ENCODE measurements at regions not wholly inside any gene's neighbourhood (a gene's known extent, or its start where the extent isn't known, plus 50 kb on each side); places are given as distances from the start of the nearest gene placed in this dataset.

GRCh38 chrX:127389900-127390299 is 570.4 kb downstream of the PRR32 start:
- RAD21 ChIA-PET (ENCODE audit: unreplicated experiment), result no interaction called here
- ATAC-seq, result no peak

More at GRCh38 chrX:127389900-127390299, 570.4 kb downstream of the PRR32 start:
- TF ChIP-seq SMAD5 (IDR thresholded peaks at IDR 0.05; ENCODE audit: low read depth) (no peak), ZBTB11 (CRISPR knock-in tag; IDR thresholded peaks at IDR 0.05) (no peak), ZSCAN29 (IDR thresholded peaks at IDR 0.05) (no peak), JUNB (IDR thresholded peaks at IDR 0.05) (no peak), IRF4 (IDR thresholded peaks at IDR 0.05; ENCODE audit: low read depth, low read length) (no peak), USF2 (IDR thresholded peaks at IDR 0.05; ENCODE audit: borderline replicate concordance, low read depth, low read length) (no peak), MEF2A (IDR thresholded peaks at IDR 0.05; ENCODE audit: insufficient read depth, low read depth, low read length) (no peak), NRF1 (conservative IDR thresholded peaks at IDR 0.05; ENCODE audit: low read depth, low read length) (no peak), SUPT20H (IDR thresholded peaks at IDR 0.05; ENCODE audit: borderline replicate concordance, control insufficient read depth, low read depth, low read length) (no peak), SIN3A (IDR thresholded peaks at IDR 0.05; ENCODE audit: low read depth, low read length) (no peak), NKRF (conservative IDR thresholded peaks at IDR 0.05) (no peak), EZH2 (IDR thresholded peaks at IDR 0.05; ENCODE audit: borderline replicate concordance, control insufficient read depth, low read depth, low read length) (no peak), BCLAF1 (IDR thresholded peaks at IDR 0.05) (no peak)
- POLR2A ChIA-PET, result interaction anchor here (0.6 kb wide), 1 partner anchor 67 kb away, joined by 3 read pairs; no protein-coding TSS in a partner anchor
- CTCF ChIA-PET, result no interaction called here
- 0% methylated on average over 1 of the region's 1 CpG for WGBS (ENCODE audit: insufficient coverage, insufficient replicate concordance, low lambda C conversion rate, missing lambda C conversion rate)
- in situ Hi-C loops (cut with MboI) (no loop called here), intact Hi-C loops (cut with micrococcal nuclease; ENCODE audit: unreplicated experiment) (no loop called here)
- DNase-seq (ENCODE audit: low read depth, low spot score), result no peak
- no peaks in the 10 kb centered on the region for H4K20me1 ChIP-seq (ENCODE audit: control insufficient read depth, insufficient read depth)
- no peak overlapping the region for H2AFZ ChIP-seq (ENCODE audit: control insufficient read depth, low read depth, low read length)
- no TSS peak for BruUV-seq (replicated peaks)
- H3K9me3 ChIP-seq (replicated peaks; ENCODE audit: control insufficient read depth, insufficient read depth, low read length), result no peaks in the 10 kb centered on the region
- SMC1A ChIA-PET (ENCODE audit: uncharacterized antibody, unreplicated experiment), result no interaction called here
- FAIRE-seq, result no peak
- H3K36me3 ChIP-seq (ENCODE audit: control insufficient read depth in 2 of 2, insufficient read depth in 2 of 2, low read length in 1 of 2), result no peaks in the 10 kb centered on the region
- H3K9ac ChIP-seq (ENCODE audit: control insufficient read depth, insufficient read depth, low read length), result no peak overlapping the region
- no peak overlapping the region for H3K27ac ChIP-seq (ENCODE audit: control insufficient read depth, insufficient read depth)
- no peaks in the 10 kb centered on the region for H3K27me3 ChIP-seq (replicated peaks in 1 of 2; ENCODE audit: control insufficient read depth in 2 of 2, insufficient read depth in 2 of 2, low read length in 1 of 2)
- no peaks in the 10 kb centered on the region for H3K79me2 ChIP-seq (ENCODE audit: control insufficient read depth, insufficient read depth, low read length)
- H3K4me1 ChIP-seq (ENCODE audit: control insufficient read depth, insufficient read depth, low read length), result no peaks in the 10 kb centered on the region
- H3K4me2 ChIP-seq (ENCODE audit: control insufficient read depth, insufficient read depth), result no peak overlapping the region
- no peak overlapping the region for H3K4me3 ChIP-seq

Data from GM12878 (cell line).